Esophagus muscularis mucosa (tissue), 4 donors: ENCODE measurements at regions not wholly inside any gene's neighbourhood (a gene's known extent, or its start where the extent isn't known, plus 50 kb on each side); places are given as distances from the start of the nearest gene placed in this dataset.
"Not testable (repeated sequence)": the region's sequence is repeated elsewhere in the genome, so short reads cannot be mapped to it uniquely, and the experiment has no call there.

Experiments
- DNase-seq: peaks from one replicate; pipeline ENCODE4 v3.0.0-alpha.2; 2017; ENCODE audit errors: extremely low spot score
- H3K27ac ChIP-seq, 4 donors: fragments of 200-600 bp; sonication (generic); replicated peaks in 1 of 4; 1 replicate in 3 of 4; 2 replicates in 1 of 4; pipeline ENCODE4 v1.5.1; 2016 to 2019; ENCODE audit warnings: mild to moderate bottlenecking in 1 of 4
- H3K27me3 ChIP-seq, 4 donors: fragments of 200-600 bp; sonication (generic); one replicate each; pipeline versions ENCODE4 v1.5.1 to v1.6.0; 2016 to 2019
- H3K36me3 ChIP-seq, 4 donors: fragments of 200-600 bp; sonication (generic); one replicate each; pipeline ENCODE4 v1.5.1; 2016 to 2019
- H3K4me1 ChIP-seq, 4 donors: fragments of 200-600 bp; sonication (generic); one replicate each; pipeline ENCODE4 v1.5.1; 2016 to 2019
- H3K4me3 ChIP-seq, 4 donors: fragments of 200-600 bp; sonication (generic); 1 replicate in 2 of 4; 2 replicates in 2 of 4; pipeline ENCODE4 v1.5.1; 2016 to 2019; ENCODE audit warnings: mild to moderate bottlenecking in 4 of 4, moderate library complexity in 1 of 4
- H3K9me3 ChIP-seq, 4 donors: fragments of 200-600 bp; sonication (generic); 1 replicate in 3 of 4; 2 replicates in 1 of 4; pipeline ENCODE4 v1.5.1; 2016 to 2019
- CTCF ChIP-seq, 3 experiments: fragments of 200-600 bp in 2 of 3; fragments of 450-650 bp in 1 of 3; sonication (generic) in 2 of 3; IDR thresholded peaks; one replicate each; pipeline ENCODE4 v1.5.1; 2017 to 2019; ENCODE audit warnings: antibody characterized with exemption in 3 of 3, mild to moderate bottlenecking in 2 of 3, moderate library complexity in 1 of 3
- EP300 ChIP-seq: sonication (generic); formaldehyde crosslinking; IDR thresholded peaks from one replicate; pipeline ENCODE4 v1.6.1; 2017; ENCODE audit warnings: antibody characterized with exemption
- POLR2A ChIP-seq: fragments of 450-650 bp; IDR thresholded peaks from one replicate; pipeline ENCODE4 v1.6.1; 2017; ENCODE audit warnings: antibody characterized with exemption, moderate library complexity, mild to moderate bottlenecking, low read depth
- POLR2AphosphoS5 ChIP-seq, 2 donors: sonication (generic); formaldehyde crosslinking; IDR thresholded peaks; one replicate each; pipeline ENCODE4 v1.6.1; 2017; ENCODE audit warnings: antibody characterized with exemption in 2 of 2
- WGBS: methylation state at CpG from one replicate; pipeline ENCODE4 v1.1.5; 2018; 5-methylcytosine and 5-hydroxymethylcytosine counted together
- intact Hi-C: fragments of 100-400 bp; cut with DNase I; formaldehyde crosslinking; loops from one replicate; pipeline ENCODE4 v1.15.1; 2023

GRCh38 chr7:159204664-159205063 is 60.0 kb upstream of the VIPR2 start:
- Histone ChIP-seq H3K27ac (no peak overlapping the region), H3K4me3 (no peak overlapping the region), H3K27me3 (no peaks in the 10 kb centered on the region), H3K9me3 (no peaks in the 10 kb centered on the region), H3K36me3 (no peaks in the 10 kb centered on the region), H3K4me1 (no peaks in the 10 kb centered on the region)
- TF ChIP-seq EP300 (no peak), CTCF (IDR thresholded peaks at IDR 0.05) (no peak)
- DNase-seq: peak; percentile 17
- WGBS: 85% methylated on average over 10 of the region's 10 CpGs
- intact Hi-C loops: no loop called here

GRCh38 chr7:159203253-159203652 is 58.6 kb upstream of the VIPR2 start:
- DNase-seq: peak; percentile 14
- H3K27ac ChIP-seq, intact Hi-C loops, H3K36me3 ChIP-seq, H3K27me3 ChIP-seq, H3K9me3 ChIP-seq, H3K4me1 ChIP-seq, H3K4me3 ChIP-seq: not testable (repeated sequence)
- 100% methylated on average over 4 of the region's 9 CpGs for WGBS

GRCh38 chr7:159201722-159202330 is 57.2 kb upstream of the VIPR2 start:
- intact Hi-C loops: no loop called here

GRCh38 chr7:159200421-159200820 is 55.8 kb upstream of the VIPR2 start:
- TF ChIP-seq POLR2AphosphoS5 (IDR thresholded peaks at IDR 0.05) (no peak), POLR2A (no peak), CTCF (IDR thresholded peaks at IDR 0.05) (no peak), EP300 (no peak)
- Histone ChIP-seq H3K36me3 (no peaks in the 10 kb centered on the region), H3K9me3 (no peaks in the 10 kb centered on the region), H3K4me1 (peaks cover 0 to 10% (median 5%) of the 10 kb centered on the region in 4 donors), H3K27ac (no peak overlapping the region), H3K4me3 (no peak overlapping the region), H3K27me3 (no peaks in the 10 kb centered on the region)
- WGBS: 81% methylated on average over 14 of the region's 14 CpGs
- peak; percentile 77 for DNase-seq
- intact Hi-C loops: no loop called here

More at GRCh38 chr7:159201722-159202330, 57.2 kb upstream of the VIPR2 start:
- Histone ChIP-seq H3K27me3 (no peaks in the 10 kb centered on the region), H3K27ac (no peak overlapping the region), H3K4me1 (peaks cover 0 to 6% (median 3%) of the 10 kb centered on the region in 4 donors), H3K4me3 (no peak overlapping the region), H3K36me3 (no peaks in the 10 kb centered on the region), H3K9me3 (no peaks in the 10 kb centered on the region)
- peak; percentile 86 for DNase-seq
- TF ChIP-seq POLR2A: no peak
- TF ChIP-seq POLR2AphosphoS5 (IDR thresholded peaks at IDR 0.05): no peak
- WGBS: 91% methylated on average over 13 of the region's 16 CpGs

GRCh38 chr7:159198016-159198724 is 53.5 kb upstream of the VIPR2 start:
- whole genome bisulfite sequencing: 88% methylated on average over 15 of the region's 15 CpGs
- TF ChIP-seq EP300: no peak
- no peak for TF ChIP-seq POLR2A
- TF ChIP-seq CTCF (IDR thresholded peaks at IDR 0.05): no peak
- peak; percentile 53 for DNase-seq
- H3K4me1 ChIP-seq: peaks cover 0 to 10% (median 5%) of the 10 kb centered on the region in 4 donors
- no peak overlapping the region for H3K27ac ChIP-seq
- intact Hi-C loops: no loop called here
- H3K36me3 ChIP-seq: no peaks in the 10 kb centered on the region
- no peaks in the 10 kb centered on the region for H3K9me3 ChIP-seq
- no peak overlapping the region for H3K4me3 ChIP-seq
- H3K27me3 ChIP-seq: no peaks in the 10 kb centered on the region
